Heart left ventricle (tissue), 16 donors: ENCODE measurements at regions not wholly inside any gene's neighbourhood (a gene's known extent, or its start where the extent isn't known, plus 50 kb on each side); places are given as distances from the start of the nearest gene placed in this dataset.
A peak's percentile ranks its signal among the peaks of the same experiment; 100 is the strongest.

Experiments used
- ATAC-seq, 4 donors: fragments of 200-7000 bp; cut with Tn5 transposase; one replicate each; pipeline ENCODE4 v1.9.1; 2020 to 2022; ENCODE audit warnings: moderate library complexity in 4 of 4, mild to moderate bottlenecking in 3 of 4, moderate number of reproducible peaks in 1 of 4
- DNase-seq, 5 donors: peaks; one replicate each; pipeline ENCODE4 v3.0.0-alpha.2; 2020
- H3K27ac ChIP-seq, 12 donors: fragments of 200-600 bp; sonication (generic) in 4 of 12; one replicate each; pipeline versions ENCODE4 v1.5.0 to v1.8.0; 2016 to 2022; ENCODE audit warnings: mild to moderate bottlenecking in 2 of 12
- H3K27me3 ChIP-seq, 9 donors: fragments of 200-600 bp; sonication (generic) in 2 of 9; one replicate each; pipeline versions ENCODE4 v1.5.1 to v1.8.0; 2016 to 2022; ENCODE audit warnings: mild to moderate bottlenecking in 3 of 9
- H3K36me3 ChIP-seq, 9 donors: fragments of 200-600 bp; sonication (generic) in 2 of 9; one replicate each; pipeline versions ENCODE4 v1.5.0 to v1.8.0; 2018 to 2022; ENCODE audit warnings: mild to moderate bottlenecking in 2 of 9
- H3K4me1 ChIP-seq, 12 donors: fragments of 200-600 bp; sonication (generic) in 4 of 12; one replicate each; pipeline versions ENCODE4 v1.5.0 to v1.8.0; 2016 to 2022; ENCODE audit warnings: mild to moderate bottlenecking in 3 of 12
- H3K4me3 ChIP-seq, 12 donors: fragments of 200-600 bp; sonication (generic) in 4 of 12; one replicate each; pipeline versions ENCODE4 v1.5.0 to v1.8.0; 2017 to 2022; ENCODE audit warnings: mild to moderate bottlenecking in 9 of 12, moderate library complexity in 4 of 12
- H3K9me3 ChIP-seq, 12 donors: fragments of 200-600 bp; sonication (generic) in 4 of 12; one replicate each; pipeline versions ENCODE4 v1.5.0 to v1.8.0; 2016 to 2022; ENCODE audit warnings: mild to moderate bottlenecking in 1 of 12
- POLR2A ChIP-seq, 2 donors: fragments of 450-650 bp; IDR thresholded peaks; one replicate each; pipeline ENCODE4 v1.6.1; 2017; ENCODE audit warnings: antibody characterized with exemption in 2 of 2, mild to moderate bottlenecking in 2 of 2, moderate library complexity in 2 of 2
- WGBS, 4 donors: extraction: QIAGEN DNeasy Blood & Tissue Kit in 2 of 4; methylation state at CpG; one replicate each; pipeline versions ENCODE4 v1.1.5 to v1.1.7; 2013 to 2018; 5-methylcytosine and 5-hydroxymethylcytosine counted together
- intact Hi-C, 10 donors: fragments of 100-400 bp; cut with DNase I; formaldehyde crosslinking; loops; one replicate each; pipeline versions ENCODE4 v1.11.1 to v1.14.2; 2022
- TF ChIP-seq, protein P1 (sequence below), 12 donors: fragments of 200-600 bp; sonication (generic) in 4 of 12; IDR thresholded peaks; one replicate each; pipeline versions ENCODE4 v1.5.0 to v1.8.0; 2018 to 2022; ENCODE audit warnings: antibody characterized with exemption in 12 of 12, mild to moderate bottlenecking in 5 of 12
- donor health status: ischemic (EF 13 %, LVEDD 7.1; RV severe dilation, severe dysfunction).
- donor health status: healthy with polysubstance abuse.
- donor health status: DM: no; HTN: yes; CAD: no.
- donor health status: DM: no; HTN: no; CAD: no.
- donor health status: ischemic (EF 25% LVEDD 6.9; RV normal size, moderate dysfunction).
- donor health status: ischemic (EF 25% LVEDD 5.7; RV mildly dilated, moderate dysfunction).
- donor health status: healthy.
- donor health status: DM: yes; HTN: yes; CAD: no.
- donor health status: ischemic (EF 35%, LVEDD 5.7; RV mildly dilated, moderate dysfunction).
- donor health status: nonischemic (EF 11% LVEDD 7.7; RV severe dilation, severe dysfunction).
- donor health status: DM: yes; HTN: yes; CAD: no.
- donor health status: PGD.
- donor health status: ischemic (EF 29% LVEDD 5.4; RV normal size, mild dysfunction).
- donor health status: nonischemic (EF 23%, LVEDD 6.1; RV moderate dilation, normal function).

DNA sequence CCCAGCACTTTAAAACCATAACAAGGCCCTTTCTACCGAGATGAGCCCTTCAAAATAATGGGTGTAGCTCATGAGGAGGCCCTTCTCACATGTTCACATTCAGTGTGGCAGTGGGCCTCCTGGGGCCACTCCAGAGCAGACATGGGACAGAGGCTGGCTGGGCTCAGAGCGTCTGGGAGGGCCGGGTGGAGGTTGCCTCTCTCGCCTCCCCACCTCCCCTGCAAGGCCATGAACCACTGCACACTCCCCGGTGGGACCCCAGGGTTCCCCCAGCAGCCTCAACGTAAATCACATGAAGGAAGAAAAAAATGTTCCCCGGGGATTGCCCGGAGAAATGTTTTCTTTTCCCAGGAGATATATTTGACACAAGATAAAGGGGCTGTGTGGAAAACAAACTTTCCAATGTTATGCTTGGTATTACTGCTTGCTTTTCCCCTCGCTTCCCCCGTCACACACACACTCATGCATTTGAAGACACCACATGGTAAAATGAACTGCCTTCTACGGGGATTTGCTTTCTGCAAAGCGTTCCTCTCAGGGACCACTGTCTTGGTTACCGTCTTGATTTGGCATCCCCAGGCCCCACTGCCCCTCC lies 190.7 kb upstream of the CCND2 start:
- TF ChIP-seq, protein P1, sequence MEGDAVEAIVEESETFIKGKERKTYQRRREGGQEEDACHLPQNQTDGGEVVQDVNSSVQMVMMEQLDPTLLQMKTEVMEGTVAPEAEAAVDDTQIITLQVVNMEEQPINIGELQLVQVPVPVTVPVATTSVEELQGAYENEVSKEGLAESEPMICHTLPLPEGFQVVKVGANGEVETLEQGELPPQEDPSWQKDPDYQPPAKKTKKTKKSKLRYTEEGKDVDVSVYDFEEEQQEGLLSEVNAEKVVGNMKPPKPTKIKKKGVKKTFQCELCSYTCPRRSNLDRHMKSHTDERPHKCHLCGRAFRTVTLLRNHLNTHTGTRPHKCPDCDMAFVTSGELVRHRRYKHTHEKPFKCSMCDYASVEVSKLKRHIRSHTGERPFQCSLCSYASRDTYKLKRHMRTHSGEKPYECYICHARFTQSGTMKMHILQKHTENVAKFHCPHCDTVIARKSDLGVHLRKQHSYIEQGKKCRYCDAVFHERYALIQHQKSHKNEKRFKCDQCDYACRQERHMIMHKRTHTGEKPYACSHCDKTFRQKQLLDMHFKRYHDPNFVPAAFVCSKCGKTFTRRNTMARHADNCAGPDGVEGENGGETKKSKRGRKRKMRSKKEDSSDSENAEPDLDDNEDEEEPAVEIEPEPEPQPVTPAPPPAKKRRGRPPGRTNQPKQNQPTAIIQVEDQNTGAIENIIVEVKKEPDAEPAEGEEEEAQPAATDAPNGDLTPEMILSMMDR (IDR thresholded peaks at IDR 0.05) = no peak
- no peak for ATAC-seq
- DNase-seq = peak in 1 of 5 donors; percentile 37
- 64 to 74% (median 68%) methylated on average over 13 of the region's 13 CpGs for WGBS, 4 donors
- Histone ChIP-seq H3K27ac (no peak overlapping the region), H3K36me3 (no peaks in the 10 kb centered on the region), H3K4me1 (no peaks in the 10 kb centered on the region), H3K4me3 (no peak overlapping the region), H3K9me3 (peaks cover 0 to 8% (median 0%) of the 10 kb centered on the region in 12 donors), H3K27me3 (no peaks in the 10 kb centered on the region)
- intact Hi-C loops = no loop called here

DNA sequence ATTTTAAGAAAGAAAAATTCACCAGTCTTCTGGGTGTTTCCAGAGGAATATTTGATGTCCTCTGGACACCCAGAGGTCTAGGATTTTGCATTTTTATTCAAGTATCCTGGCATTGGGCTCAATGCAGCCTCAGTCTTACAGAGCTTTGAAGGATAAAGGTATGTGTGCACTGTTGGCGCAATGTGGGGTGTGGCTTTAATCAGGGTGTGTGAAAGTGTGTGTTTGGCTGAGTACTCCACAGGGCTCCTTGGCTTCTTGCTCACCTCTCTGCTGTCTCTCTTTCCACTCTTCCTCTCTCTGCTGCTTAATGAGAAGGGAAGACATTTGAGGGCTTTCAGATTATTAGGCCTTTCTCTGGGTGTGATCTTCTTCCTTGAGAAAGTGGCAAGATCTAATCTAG lies 193.3 kb upstream of the CCND2 start:
- Histone ChIP-seq H3K9me3 (peaks cover 0 to 13% (median 0%) of the 10 kb centered on the region in 12 donors), H3K4me1 (no peaks in the 10 kb centered on the region), H3K27ac (no peak overlapping the region), H3K4me3 (no peak overlapping the region), H3K27me3 (no peaks in the 10 kb centered on the region), H3K36me3 (no peaks in the 10 kb centered on the region)
- intact Hi-C loops = no loop called here
- no peak for DNase-seq
- WGBS, 4 donors = 92 to 100% (median 99%) methylated on average over 1 of the region's 1 CpG
- ATAC-seq = no peak
- TF ChIP-seq, protein P1 (IDR thresholded peaks at IDR 0.05) = no peak
- TF ChIP-seq POLR2A (IDR thresholded peaks at IDR 0.05) = no peak

DNA sequence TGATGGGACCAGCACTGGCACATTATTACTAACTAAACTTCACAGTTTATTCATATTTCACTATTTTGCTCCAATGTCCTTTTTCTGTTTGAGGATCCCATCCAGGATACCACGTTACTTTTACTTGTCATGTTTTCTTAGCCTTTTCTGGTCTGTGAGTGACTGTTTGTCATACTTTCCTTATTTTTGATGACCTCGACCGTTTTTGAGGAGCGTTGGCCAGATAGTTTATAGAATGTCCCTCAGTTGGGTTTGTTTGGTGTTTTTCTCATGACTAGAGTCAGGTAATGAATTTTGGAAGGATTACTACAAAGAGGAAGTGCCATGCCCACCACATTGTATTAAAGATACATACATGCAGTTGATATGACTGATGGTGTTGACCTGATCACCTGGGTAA lies 199.4 kb upstream of the CCND2 start:
- no peak overlapping the region for H3K27ac ChIP-seq
- ATAC-seq = no peak
- TF ChIP-seq, protein P1 (IDR thresholded peaks at IDR 0.05) = no peak
- TF ChIP-seq POLR2A (IDR thresholded peaks at IDR 0.05) = no peak
- H3K4me3 ChIP-seq = no peak overlapping the region
- H3K4me1 ChIP-seq = no peaks in the 10 kb centered on the region
- DNase-seq = no peak
- peaks cover 0 to 10% (median 0%) of the 10 kb centered on the region in 12 donors for H3K9me3 ChIP-seq
- H3K36me3 ChIP-seq = no peaks in the 10 kb centered on the region
- peaks cover 0 to 3% (median 0%) of the 10 kb centered on the region in 9 donors for H3K27me3 ChIP-seq
- WGBS, 4 donors = 86 to 91% (median 88%) methylated on average over 4 of the region's 4 CpGs
- intact Hi-C loops = no loop called here

DNA sequence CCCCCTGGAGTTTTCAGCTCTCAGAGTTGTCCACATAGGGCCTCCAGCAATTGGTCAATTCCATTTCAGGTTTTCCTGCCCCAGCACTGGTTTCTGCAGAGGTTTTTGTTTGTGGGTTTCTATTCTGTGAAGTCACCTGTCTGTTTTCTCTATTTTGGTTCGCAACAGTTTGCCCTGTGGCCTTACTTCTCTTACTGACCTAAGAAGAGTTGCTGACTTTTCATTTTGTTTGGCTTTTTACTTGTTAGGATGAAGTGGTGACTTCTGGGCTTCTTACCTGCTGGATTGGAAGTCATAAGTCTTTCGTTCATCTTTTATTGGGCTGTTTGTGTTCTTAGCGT lies 196.4 kb upstream of the PARP11 start:
- Histone ChIP-seq H3K36me3 (no peaks in the 10 kb centered on the region), H3K9me3 (no peaks in the 10 kb centered on the region), H3K4me3 (no peak overlapping the region), H3K27ac (no peak overlapping the region), H3K27me3 (peaks cover 0 to 6% (median 0%) of the 10 kb centered on the region in 9 donors), H3K4me1 (no peaks in the 10 kb centered on the region)
- WGBS, 4 donors = 93 to 96% (median 96%) methylated on average over 3 of the region's 3 CpGs
- DNase-seq (no peak), ATAC-seq (no peak)
- TF ChIP-seq, protein P1 (IDR thresholded peaks at IDR 0.05) = no peak
- TF ChIP-seq POLR2A (IDR thresholded peaks at IDR 0.05) = no peak
- intact Hi-C loops = no loop called here
